ENCODE measurements at regions not wholly inside any gene's neighbourhood (a gene's known extent, or its start where the extent isn't known, plus 50 kb on each side); places are given as distances from the start of the nearest gene placed in this dataset.

DNA sequence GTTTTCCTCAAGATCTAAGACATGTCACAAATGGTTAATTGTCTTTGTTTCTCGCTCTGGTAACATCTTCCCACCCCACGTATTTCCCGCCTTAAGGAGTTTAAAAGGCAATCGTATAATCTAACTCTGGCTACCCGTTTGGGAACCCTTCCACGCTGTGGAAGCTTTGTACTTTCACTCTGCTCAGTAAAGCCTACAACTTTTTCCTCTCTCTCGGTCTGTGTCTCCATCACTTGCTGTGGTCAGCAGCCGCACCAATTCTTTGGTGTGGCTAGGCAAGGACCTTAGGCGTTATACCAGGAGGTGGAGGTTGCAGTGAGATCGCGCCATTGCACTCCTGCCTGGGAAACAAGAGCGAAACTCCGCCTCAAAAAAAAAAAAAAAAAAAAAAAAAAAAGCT lies 1430.1 kb downstream of the LRRC4C start:
- TF ChIP-seq, protein P1, sequence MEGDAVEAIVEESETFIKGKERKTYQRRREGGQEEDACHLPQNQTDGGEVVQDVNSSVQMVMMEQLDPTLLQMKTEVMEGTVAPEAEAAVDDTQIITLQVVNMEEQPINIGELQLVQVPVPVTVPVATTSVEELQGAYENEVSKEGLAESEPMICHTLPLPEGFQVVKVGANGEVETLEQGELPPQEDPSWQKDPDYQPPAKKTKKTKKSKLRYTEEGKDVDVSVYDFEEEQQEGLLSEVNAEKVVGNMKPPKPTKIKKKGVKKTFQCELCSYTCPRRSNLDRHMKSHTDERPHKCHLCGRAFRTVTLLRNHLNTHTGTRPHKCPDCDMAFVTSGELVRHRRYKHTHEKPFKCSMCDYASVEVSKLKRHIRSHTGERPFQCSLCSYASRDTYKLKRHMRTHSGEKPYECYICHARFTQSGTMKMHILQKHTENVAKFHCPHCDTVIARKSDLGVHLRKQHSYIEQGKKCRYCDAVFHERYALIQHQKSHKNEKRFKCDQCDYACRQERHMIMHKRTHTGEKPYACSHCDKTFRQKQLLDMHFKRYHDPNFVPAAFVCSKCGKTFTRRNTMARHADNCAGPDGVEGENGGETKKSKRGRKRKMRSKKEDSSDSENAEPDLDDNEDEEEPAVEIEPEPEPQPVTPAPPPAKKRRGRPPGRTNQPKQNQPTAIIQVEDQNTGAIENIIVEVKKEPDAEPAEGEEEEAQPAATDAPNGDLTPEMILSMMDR (conservative IDR thresholded peaks at IDR 0.05; ENCODE audit: low read depth, low read length), result no peak
- no peak overlapping the region for H3K4me3 ChIP-seq (ENCODE audit: low read length)
- DNase-seq (ENCODE audit: low read depth), result no peak

DNA sequence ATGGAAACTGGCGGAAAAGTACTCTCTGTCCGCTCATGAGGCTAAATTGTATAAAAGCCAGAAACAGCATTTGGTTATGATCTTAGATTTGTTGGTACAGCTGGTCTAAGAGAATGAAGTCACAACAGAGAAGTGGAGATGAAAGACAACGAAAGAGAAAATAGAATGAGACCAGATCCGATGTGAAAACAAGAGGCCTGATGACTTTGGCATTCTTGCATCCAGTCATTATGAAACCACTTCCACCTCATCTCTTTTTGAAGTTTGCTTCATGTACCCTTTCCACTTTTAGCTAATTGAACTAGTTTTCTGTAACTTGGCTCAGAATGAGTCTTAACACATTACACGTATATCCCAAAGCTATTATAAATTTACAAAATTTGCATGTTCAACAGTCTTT lies 1431.7 kb downstream of the LRRC4C start:
- DNase-seq (ENCODE audit: low read depth), result no peak
- TF ChIP-seq, protein P1 (conservative IDR thresholded peaks at IDR 0.05; ENCODE audit: low read depth, low read length), result no peak
- H3K4me3 ChIP-seq (ENCODE audit: low read length), result no peak overlapping the region

DNA sequence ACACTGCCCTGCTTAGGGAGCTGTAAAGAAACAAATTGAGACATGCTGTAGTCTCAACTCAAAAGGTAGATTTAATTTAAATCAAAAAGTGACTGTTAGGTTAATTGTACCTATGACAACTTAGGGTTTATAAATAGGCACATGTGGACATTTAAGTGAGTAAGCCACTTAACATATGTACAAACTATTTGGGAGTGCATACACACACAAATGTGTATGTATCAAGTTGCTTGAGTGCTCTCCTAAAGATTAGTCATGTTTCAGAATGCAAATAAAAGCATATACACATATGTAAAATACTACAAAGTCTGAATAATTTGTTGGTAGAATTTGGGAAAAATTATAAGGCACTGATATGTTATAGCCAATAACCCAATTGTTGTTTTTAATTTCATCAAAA lies 1435.7 kb downstream of the LRRC4C start:
- H3K4me3 ChIP-seq (ENCODE audit: low read length), result no peak overlapping the region
- TF ChIP-seq, protein P1 (conservative IDR thresholded peaks at IDR 0.05; ENCODE audit: low read depth, low read length), result no peak
- no peak for DNase-seq (ENCODE audit: low read depth)

DNA sequence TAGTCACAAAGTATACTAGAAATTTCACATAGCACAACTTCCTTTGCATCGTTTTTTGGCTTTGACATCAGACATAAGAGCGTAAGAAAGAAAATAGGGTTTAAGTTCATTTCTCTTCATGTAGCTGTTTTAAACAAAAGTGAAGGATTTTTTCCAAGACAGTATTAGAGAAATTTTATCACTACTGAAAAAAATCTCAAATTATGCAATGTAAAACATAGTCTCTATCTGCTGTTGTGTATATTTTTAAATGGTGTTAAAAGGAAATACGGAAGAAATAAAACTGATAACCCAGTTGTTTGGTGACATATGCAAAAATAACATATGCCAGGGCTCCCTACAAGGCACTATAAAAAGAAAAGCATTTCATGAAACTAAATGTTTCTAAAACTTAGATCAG lies 1449.4 kb downstream of the LRRC4C start:
- DNase-seq (ENCODE audit: low read depth), result no peak
- no peak overlapping the region for H3K4me3 ChIP-seq (ENCODE audit: low read length)
- TF ChIP-seq, protein P1 (conservative IDR thresholded peaks at IDR 0.05; ENCODE audit: low read depth, low read length), result no peak

DNA sequence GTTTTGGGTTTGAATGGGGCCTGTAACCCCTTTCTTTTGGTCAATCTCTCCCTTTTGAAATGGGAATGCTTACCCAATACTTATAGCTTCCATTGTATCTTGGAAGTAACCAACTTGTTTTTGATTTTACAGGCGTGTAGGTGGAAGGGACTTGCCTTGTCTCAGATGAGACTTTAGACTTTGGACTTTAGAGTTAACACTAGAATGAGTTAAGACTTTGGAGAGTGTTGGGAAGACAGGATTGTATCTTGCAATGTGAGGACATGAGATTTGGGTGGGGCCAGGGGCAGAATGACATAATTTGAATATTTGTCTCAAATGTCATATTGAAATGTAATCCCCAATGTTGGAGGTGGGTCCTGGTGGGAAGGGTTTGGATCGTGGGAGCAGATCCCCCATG lies 1466.9 kb downstream of the LRRC4C start:
- no peak overlapping the region for H3K4me3 ChIP-seq (ENCODE audit: low read length)
- TF ChIP-seq, protein P1 (conservative IDR thresholded peaks at IDR 0.05; ENCODE audit: low read depth, low read length), result no peak
- no peak for DNase-seq (ENCODE audit: low read depth)

DNA sequence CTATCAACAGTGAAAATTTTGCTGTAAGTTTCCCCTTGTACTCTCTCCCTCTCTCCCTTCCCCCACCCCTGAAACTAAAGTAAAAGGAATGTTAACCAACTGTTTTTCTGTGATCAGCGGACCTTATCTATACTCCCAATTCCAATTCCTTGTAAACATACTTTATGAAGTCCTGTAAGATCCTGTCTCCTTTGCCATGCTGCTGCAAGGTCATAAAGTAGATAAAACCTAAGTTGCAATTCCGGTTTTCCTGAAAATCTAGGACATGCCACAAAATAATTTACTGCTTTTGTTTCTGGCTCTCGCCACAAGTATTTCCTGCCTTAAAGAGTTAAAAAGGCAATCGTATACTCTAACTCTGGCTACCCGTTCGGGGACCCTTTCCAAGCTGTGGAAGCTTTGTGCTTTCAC lies 1469.0 kb downstream of the LRRC4C start:
- no peak overlapping the region for H3K4me3 ChIP-seq (ENCODE audit: low read length)
- TF ChIP-seq, protein P1 (conservative IDR thresholded peaks at IDR 0.05; ENCODE audit: low read depth, low read length), result no peak
- DNase-seq (ENCODE audit: low read depth), result no peak

DNA sequence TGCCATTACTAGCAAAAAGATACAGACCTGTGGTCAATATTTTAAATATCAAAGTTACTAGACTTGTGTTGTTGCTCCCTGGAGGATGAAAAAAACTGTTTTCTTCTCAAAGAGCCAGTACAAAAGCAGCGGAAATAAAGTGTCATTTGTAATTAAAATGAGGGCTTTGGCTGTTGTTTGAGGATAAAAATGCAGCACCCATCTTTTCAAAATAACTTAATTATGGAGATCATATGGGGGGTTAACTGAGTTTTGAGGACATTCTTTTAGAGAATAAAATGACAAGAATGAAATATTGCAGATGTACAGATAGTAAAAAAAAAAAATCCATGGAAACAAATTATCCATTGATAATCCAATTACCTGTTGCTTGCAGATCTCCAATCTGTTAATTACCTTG lies 1484.4 kb downstream of the LRRC4C start:
- no peak overlapping the region for H3K4me3 ChIP-seq (ENCODE audit: low read length)
- TF ChIP-seq, protein P1 (conservative IDR thresholded peaks at IDR 0.05; ENCODE audit: low read depth, low read length), result no peak
- DNase-seq (ENCODE audit: low read depth), result no peak

All from retinal pigment epithelial cell (primary cell).